Prostate gland (tissue), 2 donors: ENCODE measurements at regions not wholly inside any gene's neighbourhood (a gene's known extent, or its start where the extent isn't known, plus 50 kb on each side); places are given as distances from the start of the nearest gene placed in this dataset.

Experiments
- CTCF ChIP-seq, 4 experiments: fragments of 200-600 bp in 2 of 4; fragments of 450-650 bp in 2 of 4; sonication (generic) in 2 of 4; IDR thresholded peaks; 1 replicate in 3 of 4; 2 replicates in 1 of 4; pipeline ENCODE4 v1.5.1; 2016 to 2019; ENCODE audit warnings: antibody characterized with exemption in 4 of 4, mild to moderate bottlenecking in 2 of 4, moderate library complexity in 2 of 4
- POLR2A ChIP-seq: fragments of 450-650 bp; IDR thresholded peaks from one replicate; pipeline ENCODE4 v1.6.1; 2016; ENCODE audit warnings: antibody characterized with exemption, mild to moderate bottlenecking
- POLR2AphosphoS5 ChIP-seq: sonication (generic); formaldehyde crosslinking; IDR thresholded peaks from one replicate; pipeline ENCODE4 v1.6.1; 2017; ENCODE audit warnings: antibody characterized with exemption

GRCh38 chr1:94734963-94735901 is 84.9 kb upstream of the SLC44A3 start:
- TF ChIP-seq POLR2AphosphoS5 (peak; percentile 17), CTCF (IDR thresholded peaks at IDR 0.05) (peak in 1 of 4 experiments; percentile 8), POLR2A (no peak)
